Stimulated activated memory B cell treated with anti-CD40 and anti-IgM and Interleukin-4, amounts not matched to agents 10 μg/mL and 1 μg/mL and 100 μg/mL, for 72 hours (primary cell): ENCODE measurements at regions not wholly inside any gene's neighbourhood (a gene's known extent, or its start where the extent isn't known, plus 50 kb on each side); places are given as distances from the start of the nearest gene placed in this dataset.

ENCODE experiments used
- ATAC-seq: fragments of 150-1000 bp; cut with Tn5 transposase; 2 replicates; pipeline ENCODE4 v1.10.0; 2021
- H3K27ac Mint-ChIP-seq: one replicate; pipeline ENCODE4 v1.8.0; 2022; ENCODE audit warnings: mild to moderate bottlenecking, mixed read lengths
- H3K27me3 Mint-ChIP-seq: one replicate; pipeline ENCODE4 v1.8.0; 2022; ENCODE audit warnings: mixed read lengths
- H3K36me3 Mint-ChIP-seq: one replicate; pipeline ENCODE4 v1.8.0; 2022; ENCODE audit warnings: mixed read lengths
- H3K4me1 Mint-ChIP-seq: one replicate; pipeline ENCODE4 v1.8.0; 2022; ENCODE audit warnings: mixed read lengths
- H3K4me3 Mint-ChIP-seq: one replicate; pipeline ENCODE4 v1.8.0; 2022; ENCODE audit warnings: mild to moderate bottlenecking, moderate library complexity, mixed read lengths
- H3K9me3 Mint-ChIP-seq: one replicate; pipeline ENCODE4 v1.8.0; 2022; ENCODE audit warnings: mixed read lengths

GRCh38 chr5:32507738-32508434 is 63.3 kb upstream of the ZFR start:
- no peaks in the 10 kb centered on the region for H3K36me3 Mint-ChIP-seq
- H3K9me3 Mint-ChIP-seq, result no peaks in the 10 kb centered on the region
- peaks cover 18% of the 10 kb centered on the region for H3K27me3 Mint-ChIP-seq
- ATAC-seq, result no peak
- no peak overlapping the region for H3K4me3 Mint-ChIP-seq
- peaks cover 17% of the 10 kb centered on the region for H3K4me1 Mint-ChIP-seq
- no peak overlapping the region for H3K27ac Mint-ChIP-seq

- no peaks in the 10 kb centered on the region for H3K9me3 Mint-ChIP-seq
- H3K27ac Mint-ChIP-seq, result no peak overlapping the region
- peaks cover 17% of the 10 kb centered on the region for H3K4me1 Mint-ChIP-seq
- no peaks in the 10 kb centered on the region for H3K36me3 Mint-ChIP-seq
- H3K27me3 Mint-ChIP-seq, result peaks cover 24% of the 10 kb centered on the region
- ATAC-seq, result no peak
- H3K4me3 Mint-ChIP-seq, result no peak overlapping the region
These were observed 62.3 kb upstream of the ZFR start for GRCh38 chr5:32506799-32507198.

GRCh38 chr5:32506201-32506661 is 61.7 kb upstream of the ZFR start:
- Mint-ChIP-seq H3K27me3 (peaks cover 29% of the 10 kb centered on the region), H3K27ac (no peak overlapping the region), H3K36me3 (no peaks in the 10 kb centered on the region), H3K4me3 (no peak overlapping the region), H3K4me1 (peaks cover 17% of the 10 kb centered on the region), H3K9me3 (no peaks in the 10 kb centered on the region)
- no peak for ATAC-seq

GRCh38 chr5:32505756-32506155 is 61.2 kb upstream of the ZFR start:
- ATAC-seq, result no peak
- no peaks in the 10 kb centered on the region for H3K36me3 Mint-ChIP-seq
- no peak overlapping the region for H3K27ac Mint-ChIP-seq
- peaks cover 33% of the 10 kb centered on the region for H3K27me3 Mint-ChIP-seq
- H3K9me3 Mint-ChIP-seq, result no peaks in the 10 kb centered on the region
- H3K4me3 Mint-ChIP-seq, result no peak overlapping the region
- H3K4me1 Mint-ChIP-seq, result peaks cover 17% of the 10 kb centered on the region

- H3K36me3 Mint-ChIP-seq, result no peaks in the 10 kb centered on the region
- no peak for ATAC-seq
- H3K27me3 Mint-ChIP-seq, result peaks cover 40% of the 10 kb centered on the region
- no peaks in the 10 kb centered on the region for H3K9me3 Mint-ChIP-seq
- peaks cover 23% of the 10 kb centered on the region for H3K4me1 Mint-ChIP-seq
- H3K4me3 Mint-ChIP-seq, result no peak overlapping the region
- H3K27ac Mint-ChIP-seq, result no peak overlapping the region
These were observed 60.6 kb upstream of the ZFR start for GRCh38 chr5:32504989-32505596.

GRCh38 chr5:32504329-32504988 is 59.9 kb upstream of the ZFR start:
- Mint-ChIP-seq H3K4me3 (no peak overlapping the region), H3K36me3 (no peaks in the 10 kb centered on the region), H3K4me1 (peaks cover 29% of the 10 kb centered on the region), H3K9me3 (no peaks in the 10 kb centered on the region), H3K27me3 (peaks cover 46% of the 10 kb centered on the region), H3K27ac (no peak overlapping the region)
- ATAC-seq, result no peak

- Mint-ChIP-seq H3K9me3 (no peaks in the 10 kb centered on the region), H3K4me1 (peaks cover 40% of the 10 kb centered on the region), H3K36me3 (no peaks in the 10 kb centered on the region), H3K27ac (no peak overlapping the region), H3K27me3 (peaks cover 58% of the 10 kb centered on the region), H3K4me3 (no peak overlapping the region)
- no peak for ATAC-seq
These were observed 58.7 kb upstream of the ZFR start for GRCh38 chr5:32503261-32503660.

- Mint-ChIP-seq H3K9me3 (no peaks in the 10 kb centered on the region), H3K27ac (no peak overlapping the region), H3K4me3 (no peak overlapping the region), H3K4me1 (peaks cover 40% of the 10 kb centered on the region), H3K36me3 (no peaks in the 10 kb centered on the region), H3K27me3 (peaks cover 71% of the 10 kb centered on the region)
- ATAC-seq, result no peak
These were observed 56.8 kb upstream of the ZFR start for GRCh38 chr5:32501071-32502002.

GRCh38 chr5:32500181-32500580 is 55.6 kb upstream of the ZFR start:
- Mint-ChIP-seq H3K27ac (no peak overlapping the region), H3K9me3 (no peaks in the 10 kb centered on the region)

GRCh38 chr5:32499261-32499660 is 54.7 kb upstream of the ZFR start:
- Mint-ChIP-seq H3K27ac (no peak overlapping the region), H3K27me3 (peaks cover 61% of the 10 kb centered on the region), H3K4me3 (no peak overlapping the region), H3K9me3 (no peaks in the 10 kb centered on the region), H3K36me3 (no peaks in the 10 kb centered on the region), H3K4me1 (peaks cover 24% of the 10 kb centered on the region)
- ATAC-seq, result peak; percentile 48

More at GRCh38 chr5:32500181-32500580, 55.6 kb upstream of the ZFR start:
- Mint-ChIP-seq H3K4me1 (peaks cover 33% of the 10 kb centered on the region), H3K27me3 (peaks cover 70% of the 10 kb centered on the region), H3K36me3 (no peaks in the 10 kb centered on the region), H3K4me3 (no peak overlapping the region)
- ATAC-seq, result no peak

- Mint-ChIP-seq H3K27me3 (peaks cover 58% of the 10 kb centered on the region), H3K9me3 (no peaks in the 10 kb centered on the region), H3K4me1 (peaks cover 23% of the 10 kb centered on the region), H3K27ac (no peak overlapping the region), H3K36me3 (no peaks in the 10 kb centered on the region), H3K4me3 (no peak overlapping the region)
- no peak for ATAC-seq
These were observed 53.9 kb upstream of the ZFR start for GRCh38 chr5:32498484-32498883.

- Mint-ChIP-seq H3K4me3 (no peak overlapping the region), H3K27ac (no peak overlapping the region), H3K4me1 (peaks cover 23% of the 10 kb centered on the region), H3K27me3 (peaks cover 41% of the 10 kb centered on the region), H3K9me3 (no peaks in the 10 kb centered on the region), H3K36me3 (no peaks in the 10 kb centered on the region)
- ATAC-seq, result no peak
These were observed 51.6 kb upstream of the ZFR start for GRCh38 chr5:32496104-32496503.

GRCh38 chr5:32494827-32495226 is 50.3 kb upstream of the ZFR start:
- ATAC-seq, result no peak
- H3K27me3 Mint-ChIP-seq, result peaks cover 28% of the 10 kb centered on the region
- H3K4me1 Mint-ChIP-seq, result peaks cover 17% of the 10 kb centered on the region
- no peaks in the 10 kb centered on the region for H3K36me3 Mint-ChIP-seq
- no peak overlapping the region for H3K27ac Mint-ChIP-seq
- no peaks in the 10 kb centered on the region for H3K9me3 Mint-ChIP-seq
- H3K4me3 Mint-ChIP-seq, result no peak overlapping the region
